Ureter (tissue), 1 donor: ENCODE measurements at regions not wholly inside any gene's neighbourhood (a gene's known extent, or its start where the extent isn't known, plus 50 kb on each side); places are given as distances from the start of the nearest gene placed in this dataset.

Experiments
- DNase-seq: peaks from one replicate; pipeline ENCODE4 v3.0.0-alpha.2; 2020; ENCODE audit warnings: low spot score
- donor health status: DM: yes; HTN: yes; CAD: no.

DNA sequence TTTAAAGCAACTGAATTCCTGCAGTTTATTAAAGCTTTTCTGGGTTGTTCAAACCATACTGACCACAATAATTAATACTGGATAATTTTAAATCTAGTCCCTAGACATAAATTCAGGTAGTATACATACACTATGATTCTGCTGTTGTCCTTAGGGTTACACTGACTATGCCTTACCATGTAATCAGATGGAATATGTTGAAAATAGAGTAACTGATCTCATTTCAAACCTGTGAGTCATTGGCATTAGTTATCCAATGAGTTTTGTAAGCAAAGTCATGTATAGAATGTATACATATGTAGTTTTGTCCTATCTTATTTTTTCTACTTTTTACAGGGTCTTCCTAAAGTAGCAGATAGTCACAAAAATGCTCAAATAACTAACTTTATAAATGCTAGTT, 517.1 kb upstream of the CCDC54 start:
- DNase-seq: no peak

DNA sequence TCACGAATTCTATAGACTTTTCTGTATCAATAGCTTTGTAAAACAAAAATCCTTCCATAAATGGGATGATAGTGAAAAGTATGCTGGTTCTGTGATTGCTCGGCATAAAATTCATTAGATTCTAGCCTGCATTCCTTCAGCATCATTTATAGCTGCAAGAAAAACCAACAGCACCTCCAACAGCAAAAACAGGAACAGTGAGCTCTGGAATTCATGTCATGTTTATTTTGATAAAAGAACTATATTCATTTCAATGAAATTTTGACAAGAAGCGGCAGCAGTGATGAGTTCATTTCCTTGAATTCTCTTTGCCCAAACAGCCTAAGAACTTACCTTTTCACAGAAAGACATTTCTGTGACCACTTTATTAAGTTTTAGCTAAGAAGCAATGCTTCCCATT, 515.2 kb upstream of the CCDC54 start:
- no peak for DNase-seq

DNA sequence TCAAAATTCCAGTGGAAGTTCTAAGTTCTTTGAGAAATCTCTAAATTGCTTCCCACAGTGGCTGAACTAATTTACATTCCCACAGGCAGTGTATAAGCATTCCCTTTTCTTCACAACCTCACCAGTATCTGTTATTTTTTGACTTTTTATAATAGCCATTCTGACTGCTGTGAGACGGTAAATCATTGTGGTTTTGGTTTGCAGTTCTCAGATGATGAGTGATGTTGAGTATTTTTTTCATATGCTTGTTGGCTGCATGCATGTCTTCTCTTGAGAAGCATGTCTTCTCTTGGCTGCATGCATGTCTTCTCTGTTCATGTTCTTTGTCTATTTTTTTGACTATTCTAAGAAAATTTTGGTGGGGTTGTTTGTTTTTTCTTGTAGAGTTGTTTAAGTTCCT, 499.6 kb upstream of the CCDC54 start:
- no peak for DNase-seq

DNA sequence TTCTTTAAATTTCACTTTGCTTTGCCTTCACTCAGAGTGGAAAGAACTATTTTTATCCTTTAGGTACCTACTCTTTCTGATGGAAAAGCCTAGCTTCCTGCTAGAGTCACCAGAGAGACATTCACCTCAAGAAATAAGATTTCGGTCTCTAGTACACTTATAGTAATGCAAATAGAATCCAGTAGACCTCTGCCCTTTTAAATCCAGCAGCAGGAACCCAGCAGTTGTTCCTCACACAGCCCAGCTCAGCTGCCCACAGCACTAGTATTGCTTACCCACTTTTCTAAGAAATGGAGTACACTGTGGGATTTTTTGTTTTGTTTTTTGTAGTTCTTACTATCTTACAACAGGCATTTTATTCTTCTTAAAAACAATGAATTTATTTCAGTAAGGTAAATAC, 497.0 kb upstream of the CCDC54 start:
- no peak for DNase-seq

DNA sequence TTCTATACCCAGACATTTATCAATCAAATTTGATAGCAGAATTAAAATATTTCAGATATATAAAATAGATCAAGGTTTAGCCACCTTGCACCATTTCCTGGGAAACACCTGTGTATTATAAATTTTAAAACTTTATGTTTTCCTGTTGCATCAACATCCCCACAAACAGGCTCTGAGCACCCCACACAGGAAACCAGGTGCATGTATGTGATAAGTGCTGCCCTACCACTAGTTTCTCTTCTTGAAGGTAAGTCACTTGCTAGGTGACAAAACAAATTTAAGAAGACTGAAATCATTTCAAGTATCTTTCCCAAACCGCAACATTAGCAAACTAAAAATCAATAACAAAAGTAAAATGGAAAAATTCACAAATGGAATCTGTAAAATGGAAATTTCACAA, 496.1 kb upstream of the CCDC54 start:
- no peak for DNase-seq

DNA sequence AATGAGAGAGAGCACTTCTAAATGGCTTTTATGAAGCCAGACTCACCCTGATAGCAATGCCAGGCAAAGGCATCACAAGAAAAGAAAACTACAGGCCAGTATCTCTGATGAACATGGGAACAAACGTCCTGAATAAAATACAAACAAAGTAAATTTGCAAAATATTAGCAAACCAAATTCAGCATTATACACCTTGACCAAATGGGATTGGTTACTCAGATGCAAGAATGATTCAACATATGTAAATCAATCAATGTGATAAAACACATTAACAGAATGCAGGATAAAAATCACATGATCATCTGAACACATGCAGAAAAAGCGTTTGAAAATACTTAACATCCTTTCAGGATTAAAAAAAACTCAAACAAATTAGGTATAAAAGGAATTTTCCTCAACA, 494.9 kb upstream of the CCDC54 start:
- no peak for DNase-seq

DNA sequence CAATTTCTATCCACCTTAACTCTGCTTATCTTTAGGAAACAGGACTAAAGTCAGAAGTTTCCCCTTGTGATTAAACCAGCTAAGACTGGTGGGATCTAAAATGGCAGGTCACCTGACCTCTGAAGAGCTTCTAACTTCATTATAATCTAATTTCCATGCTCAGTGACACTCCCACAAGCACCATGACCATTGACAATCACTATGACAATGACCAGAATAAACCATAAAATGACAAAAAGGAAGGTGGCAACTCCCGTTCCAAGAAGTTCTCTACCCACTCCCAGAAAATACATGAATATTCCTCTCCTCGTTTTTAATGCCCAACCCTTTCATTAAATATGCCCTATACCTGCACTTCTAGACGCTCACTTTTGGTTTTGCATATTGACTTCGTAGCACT, 471.2 kb upstream of the CCDC54 start:
- no peak for DNase-seq

DNA sequence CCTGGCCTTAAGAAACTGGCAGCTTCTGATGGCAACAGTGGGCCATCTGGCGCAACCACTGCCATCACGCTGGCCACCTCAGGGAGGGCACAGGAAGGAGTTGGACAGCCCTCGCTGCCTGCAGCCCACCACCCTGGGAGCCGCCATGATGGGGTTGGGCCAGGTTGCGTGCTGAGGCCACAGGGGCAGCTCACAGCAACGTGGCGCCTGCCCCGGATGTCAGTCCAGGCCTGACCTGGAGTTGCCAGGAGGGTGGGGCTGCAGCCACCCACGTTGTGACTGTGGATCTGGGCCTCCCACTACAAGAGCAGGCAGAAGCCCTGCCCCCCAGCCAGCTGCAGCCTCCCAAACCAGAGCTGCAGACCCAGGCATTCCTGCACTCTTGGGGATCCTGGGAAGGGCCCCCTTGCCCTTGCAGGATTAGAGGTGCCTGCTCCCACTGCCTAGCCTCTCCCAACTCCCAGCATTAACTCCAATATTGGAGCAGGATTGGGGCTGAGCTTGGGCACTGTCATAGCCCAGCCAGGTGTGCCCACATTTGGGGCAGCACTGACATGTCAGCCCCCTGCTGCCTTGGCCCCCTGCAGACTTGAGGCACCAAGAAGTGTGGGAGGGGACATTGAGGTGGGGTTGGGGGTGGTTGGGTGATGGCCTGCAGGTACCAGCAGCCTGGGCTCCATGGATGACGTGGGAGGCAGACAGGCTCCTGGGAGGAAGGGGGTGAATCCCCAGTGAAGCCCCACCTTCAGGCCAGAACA, 468.9 kb upstream of the CCDC54 start:
- DNase-seq: no peak

DNA sequence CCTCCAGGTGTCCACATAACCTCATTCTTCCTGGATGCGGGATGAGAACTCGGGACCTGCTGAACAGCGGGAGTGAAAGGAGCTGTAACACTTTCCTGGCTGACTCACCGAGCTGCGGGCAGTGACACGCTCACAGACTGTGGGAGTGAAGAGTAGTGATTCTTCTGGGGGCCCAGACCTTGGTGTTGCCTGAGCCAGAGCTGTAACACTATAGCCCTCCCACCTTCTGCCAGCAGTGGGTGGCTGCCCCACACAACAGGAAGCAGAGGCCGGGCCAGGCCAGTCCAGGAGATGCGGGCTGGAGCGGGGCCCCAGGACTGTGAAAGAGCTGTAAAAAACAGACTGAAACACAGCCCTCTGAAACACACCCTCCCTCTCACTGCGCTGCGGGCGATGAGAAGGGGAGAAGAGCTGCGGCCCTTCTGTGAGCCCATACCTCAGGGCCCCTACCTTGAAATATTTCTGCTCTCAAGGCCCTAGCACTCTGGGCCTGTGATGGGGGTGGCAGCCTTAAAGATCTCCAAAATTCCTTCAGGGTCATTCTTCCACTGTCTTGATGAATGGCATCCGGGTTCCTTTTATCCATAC, 464.0 kb upstream of the CCDC54 start:
- no peak for DNase-seq

DNA sequence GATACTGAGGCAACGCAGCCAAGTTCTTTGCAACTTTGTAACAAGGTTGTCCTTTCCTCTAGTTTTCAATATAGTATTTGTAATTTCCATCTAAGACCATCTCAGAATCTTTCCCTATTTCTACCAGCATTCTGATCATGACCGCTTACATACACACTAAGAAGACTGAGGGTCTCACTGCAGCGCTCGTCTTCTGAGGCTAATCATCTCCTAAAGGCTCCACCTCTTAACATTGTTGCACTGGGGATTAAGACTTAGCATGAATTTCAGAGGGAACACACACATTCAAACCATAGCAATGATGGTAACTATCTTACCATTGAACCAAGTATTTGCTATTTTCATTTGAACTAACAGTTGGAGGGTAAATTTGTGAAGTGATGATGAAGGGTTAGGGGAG, 463.3 kb upstream of the CCDC54 start:
- no peak for DNase-seq

DNA sequence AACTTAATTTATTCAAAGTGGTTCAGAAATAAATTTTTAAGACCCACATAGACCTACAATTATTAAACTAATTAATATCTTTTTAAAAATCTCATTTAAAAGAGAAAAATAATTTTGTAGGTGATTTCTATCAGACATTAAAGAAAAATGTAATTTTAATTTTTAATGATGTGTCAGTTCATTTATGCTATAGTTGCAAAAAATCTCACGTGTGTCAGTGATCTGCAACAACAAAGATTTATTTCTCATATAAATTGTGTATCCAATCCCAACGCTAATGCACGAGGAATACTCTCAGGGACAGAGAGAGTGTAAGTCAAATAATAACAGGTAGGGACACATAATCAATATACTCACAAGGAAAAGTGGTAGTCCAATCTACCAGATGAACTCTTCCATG, 456.6 kb upstream of the CCDC54 start:
- no peak for DNase-seq

DNA sequence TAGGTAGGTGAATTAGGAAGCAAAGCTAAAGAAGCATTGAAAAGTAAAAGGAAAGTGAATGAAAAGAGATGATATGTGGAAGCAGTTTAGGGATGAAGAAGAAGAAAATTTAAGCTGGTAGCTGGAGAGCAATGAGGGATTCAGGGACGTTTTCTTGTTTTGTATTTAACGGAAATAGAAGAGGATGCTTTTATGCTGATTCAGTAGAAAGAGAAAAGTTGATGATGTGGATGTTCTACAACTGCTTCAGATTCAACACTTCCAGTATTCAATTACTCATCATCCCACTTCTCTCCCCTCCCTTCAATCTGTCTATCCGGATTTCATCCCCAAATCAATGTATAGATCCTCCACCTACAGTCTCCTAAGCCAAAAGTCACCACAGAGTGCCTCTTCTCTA, 448.2 kb upstream of the CCDC54 start:
- no peak for DNase-seq

DNA sequence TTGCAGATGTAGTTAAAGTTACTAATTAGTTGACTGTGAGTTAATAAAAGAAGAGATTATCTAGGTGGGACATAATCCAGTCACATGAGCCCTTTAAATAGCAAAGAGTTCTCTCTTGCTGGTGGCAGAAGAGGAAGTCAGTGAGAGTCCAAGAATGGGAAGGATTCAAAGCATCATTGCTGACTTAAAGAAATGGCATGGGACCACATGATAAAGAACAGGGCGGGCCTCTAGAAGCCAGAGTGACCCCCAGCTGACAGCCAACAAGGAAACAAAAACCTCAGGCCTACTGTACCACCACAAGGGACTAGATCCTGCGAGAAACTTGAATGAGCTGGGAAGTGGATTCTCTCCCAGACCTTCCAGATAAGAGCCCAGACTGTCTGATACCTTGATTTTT, 447.2 kb upstream of the CCDC54 start:
- no peak for DNase-seq

DNA sequence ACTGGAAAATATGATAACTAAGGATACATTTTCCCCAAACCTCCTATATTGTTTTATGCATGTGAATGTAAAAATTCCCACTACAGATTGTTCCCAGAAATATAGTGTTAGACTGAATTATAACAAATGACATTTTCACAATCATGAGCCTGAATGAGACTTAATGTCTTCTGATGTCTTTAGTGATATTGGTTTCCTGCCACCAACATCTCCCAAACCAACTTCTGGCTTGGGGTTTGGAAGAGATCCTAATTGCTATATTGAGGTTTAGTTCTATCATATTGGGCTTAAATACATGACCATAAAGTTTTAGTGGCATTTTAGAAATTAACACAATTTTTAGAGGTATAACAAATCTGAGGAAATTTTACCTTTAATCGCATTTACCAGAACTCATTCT, 445.3 kb upstream of the CCDC54 start:
- no peak for DNase-seq

DNA sequence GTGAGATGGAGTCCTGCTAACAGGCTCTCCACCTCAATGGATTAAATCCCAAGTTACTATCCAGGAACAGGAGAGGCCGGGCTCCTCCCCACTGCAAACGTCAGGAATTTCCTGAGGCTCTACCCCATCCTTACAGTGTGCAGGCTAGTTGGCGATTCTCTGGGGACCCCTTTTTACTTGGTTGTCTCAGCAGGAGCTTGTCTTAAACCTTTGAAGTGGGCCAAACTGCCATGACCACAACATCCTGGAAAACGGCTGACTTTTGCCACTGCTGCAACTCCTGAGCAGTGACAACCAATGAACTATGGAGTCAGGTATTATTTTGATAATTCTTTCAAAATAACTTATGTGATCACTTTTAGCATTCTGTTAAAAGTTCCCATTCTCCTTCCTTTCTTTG, 440.9 kb upstream of the CCDC54 start:
- DNase-seq: no peak

DNA sequence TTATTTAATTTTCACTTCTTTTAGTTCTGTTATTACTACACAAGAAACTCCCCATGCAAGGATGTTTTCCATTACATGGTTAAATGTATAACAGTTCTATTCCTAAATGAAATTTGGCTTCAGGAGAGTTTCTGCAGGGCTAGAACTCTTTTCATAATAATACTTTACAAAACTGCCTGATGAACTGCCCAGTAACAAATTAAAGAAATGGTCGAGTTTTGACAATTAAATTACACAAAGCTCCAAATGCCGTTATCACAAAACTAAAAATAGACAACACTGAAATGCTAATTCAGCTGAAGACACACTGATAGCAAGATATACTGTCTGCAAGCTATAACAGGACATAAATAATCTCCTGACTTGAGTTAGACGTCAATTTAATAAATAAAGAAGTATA, 435.2 kb upstream of the CCDC54 start:
- no peak for DNase-seq

DNA sequence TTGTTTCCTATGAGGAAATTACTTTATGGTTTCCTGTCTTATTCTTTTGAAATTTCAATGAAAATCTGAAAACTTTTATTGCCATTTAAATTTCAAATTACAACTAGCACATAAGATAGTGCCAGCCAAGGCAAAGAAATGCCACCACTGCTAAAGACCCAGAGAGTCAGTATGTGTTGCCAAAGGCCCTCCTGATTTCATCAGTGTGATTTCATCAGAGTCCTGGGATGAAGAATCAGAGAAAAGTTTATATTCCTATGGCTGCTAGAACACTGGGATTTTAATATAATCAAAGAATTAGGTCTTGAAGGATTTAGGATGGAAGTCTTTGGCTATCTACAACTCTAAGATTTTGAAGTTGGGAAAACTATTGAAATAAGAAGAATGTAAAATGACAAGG, 434.2 kb upstream of the CCDC54 start:
- DNase-seq: no peak

DNA sequence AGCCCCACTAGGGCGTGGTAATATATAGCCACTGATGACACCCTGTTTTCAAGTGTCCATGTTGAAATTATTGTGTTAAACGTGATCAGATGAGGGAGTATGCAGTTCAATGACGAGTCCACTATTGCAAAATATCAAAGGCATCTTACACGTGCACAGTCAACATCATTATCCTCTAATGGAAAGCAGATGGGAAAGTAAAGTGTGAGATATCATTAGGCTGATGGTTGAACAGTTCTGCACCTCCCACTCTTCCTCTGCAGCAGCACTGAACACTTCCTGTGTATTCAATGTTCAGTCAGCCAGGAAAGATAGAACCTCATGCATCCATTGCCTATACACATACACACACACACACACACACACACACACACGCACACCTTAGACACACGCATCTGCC, 431.8 kb upstream of the CCDC54 start:
- no peak for DNase-seq

DNA sequence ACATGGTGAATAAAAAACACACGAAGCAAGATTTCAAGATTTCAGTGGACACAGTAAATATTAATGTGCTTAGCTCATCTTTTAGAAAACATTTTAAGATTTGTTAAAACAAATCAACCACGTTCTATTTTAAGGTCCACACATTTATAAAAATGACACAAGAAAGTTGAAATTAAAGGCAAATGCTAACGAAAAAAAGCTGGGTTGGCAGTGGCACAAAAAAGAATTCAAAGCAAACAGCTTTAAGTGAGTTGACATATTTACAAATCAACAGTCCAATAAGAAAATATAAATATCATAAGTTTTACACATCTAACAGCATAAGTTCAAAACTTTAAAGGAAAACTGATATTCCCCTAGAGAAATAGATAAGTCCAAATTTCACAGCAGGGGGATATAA, 430.4 kb upstream of the CCDC54 start:
- no peak for DNase-seq

DNA sequence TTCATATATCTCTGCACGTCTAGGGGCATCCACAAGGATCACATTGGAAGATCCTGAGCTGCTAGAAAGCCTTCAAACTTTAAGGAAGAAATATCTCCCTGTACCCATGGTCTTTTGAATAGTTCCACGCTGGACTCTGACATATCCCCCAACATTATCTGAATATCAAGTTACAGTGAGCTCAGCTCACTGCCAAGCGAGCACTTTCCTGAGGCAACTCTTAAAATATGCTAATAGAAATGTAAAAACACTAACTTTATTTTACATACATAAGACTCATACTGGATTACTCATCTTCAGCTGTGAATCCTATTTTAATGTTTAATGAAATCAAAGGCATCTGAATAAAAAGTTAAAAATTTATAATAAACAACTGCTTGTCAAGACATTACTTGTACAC, 420.2 kb upstream of the CCDC54 start:
- DNase-seq: no peak

DNA sequence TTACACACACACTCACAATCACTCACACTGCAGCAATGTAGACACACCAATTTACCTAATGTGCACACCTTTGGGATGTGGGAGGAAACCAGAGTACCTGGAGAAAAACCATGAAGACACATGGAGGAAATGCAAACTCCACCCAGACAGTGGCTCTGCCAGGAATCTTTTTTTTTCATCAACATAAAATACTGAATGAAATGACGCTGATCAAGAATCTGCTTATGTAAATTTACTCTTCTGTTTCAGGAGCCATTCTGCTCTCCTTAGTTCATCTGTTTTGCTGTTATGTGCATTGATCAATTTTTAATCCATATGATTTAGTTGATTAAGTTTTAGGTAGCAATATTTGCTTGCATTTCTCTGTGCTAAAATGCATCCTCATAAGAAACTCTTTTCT, 414.2 kb upstream of the CCDC54 start:
- DNase-seq: no peak

DNA sequence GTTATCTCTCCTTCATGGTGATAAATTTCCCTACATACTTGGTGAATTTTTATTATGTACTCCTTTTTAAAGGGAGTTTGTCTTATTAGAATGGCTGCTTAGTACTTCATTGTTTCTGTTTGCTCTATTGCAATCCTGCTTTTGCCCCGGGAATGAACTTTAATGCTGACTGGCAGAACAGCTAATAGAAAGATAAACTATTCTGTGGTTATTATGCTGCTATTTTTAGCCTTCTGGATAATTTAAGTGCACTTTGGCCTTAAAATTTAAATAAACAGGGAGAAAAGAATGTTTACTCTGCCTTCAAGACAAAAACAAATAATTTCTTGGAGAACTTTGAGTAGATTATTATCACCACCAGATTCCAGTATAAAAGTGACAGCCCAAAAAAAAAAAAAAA, 413.8 kb upstream of the CCDC54 start:
- DNase-seq: no peak

DNA sequence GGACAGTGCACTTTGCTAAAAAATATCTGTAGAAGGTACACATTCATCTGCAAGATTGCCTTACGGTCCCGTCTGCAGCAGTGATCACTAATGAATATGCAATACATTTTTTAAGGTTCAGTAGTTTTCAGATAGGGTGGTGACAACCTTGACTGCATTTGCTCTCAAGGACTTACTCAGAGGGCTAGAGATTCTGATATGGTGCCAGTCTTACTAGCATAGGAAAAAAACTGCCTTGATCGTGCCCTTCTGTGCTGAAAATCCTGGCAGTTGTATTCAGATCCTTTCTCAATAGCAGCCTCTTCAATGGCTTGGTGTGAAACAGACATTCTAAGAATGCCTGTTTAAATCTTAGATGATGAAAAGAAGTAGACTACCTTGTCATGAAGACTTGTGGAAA, 411.9 kb upstream of the CCDC54 start:
- no peak for DNase-seq

DNA sequence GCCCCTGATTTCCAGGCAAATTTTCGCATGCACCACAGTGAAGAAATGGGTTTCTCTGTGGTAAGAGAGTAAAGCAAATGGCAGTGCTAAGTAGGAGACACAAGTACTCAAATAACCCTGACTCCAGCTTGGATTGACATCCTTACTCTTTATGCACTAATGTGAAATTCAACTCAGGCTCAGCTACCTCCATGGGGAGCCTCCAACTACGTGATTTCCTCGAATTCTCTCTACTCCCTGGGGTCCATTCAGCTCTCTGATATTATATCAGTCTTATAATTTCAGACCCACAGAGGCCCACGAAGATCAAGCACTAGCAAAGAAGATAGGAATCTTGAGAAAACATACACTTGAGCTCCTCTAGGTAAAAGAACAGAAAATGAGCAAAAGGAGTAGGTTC, 407.6 kb upstream of the CCDC54 start:
- DNase-seq: no peak
